GM18502 (cell line): ENCODE measurements at regions not wholly inside any gene's neighbourhood (a gene's known extent, or its start where the extent isn't known, plus 50 kb on each side); places are given as distances from the start of the nearest gene placed in this dataset.

Experiments
- ATAC-seq: cut with Tn5 transposase; IDR thresholded peaks from one replicate; pipeline ENCODE4 v1.9.1; 2021; ENCODE audit warnings: mild to moderate bottlenecking; ENCODE audit not compliant: unreplicated experiment, poor library complexity

GRCh38 chr6:44530910-44531234 is 143.4 kb downstream of the CDC5L start:
- no peak for ATAC-seq

GRCh38 chr6:44531442-44532015 is 144.0 kb downstream of the CDC5L start:
- ATAC-seq, result no peak

- no peak for ATAC-seq
These were observed 145.9 kb downstream of the CDC5L start for GRCh38 chr6:44533421-44533820.

GRCh38 chr6:44534291-44534690 is 146.8 kb downstream of the CDC5L start:
- ATAC-seq, result no peak

- ATAC-seq, result no peak
These were observed 147.9 kb downstream of the CDC5L start for GRCh38 chr6:44535446-44535845.

GRCh38 chr6:44535967-44536366 is 148.5 kb downstream of the CDC5L start:
- ATAC-seq, result no peak

GRCh38 chr6:44537306-44538049 is 150.0 kb downstream of the CDC5L start:
- ATAC-seq, result no peak

GRCh38 chr6:44538131-44538806 is 150.8 kb downstream of the CDC5L start:
- no peak for ATAC-seq

GRCh38 chr6:44538807-44539201 is 151.3 kb downstream of the CDC5L start:
- ATAC-seq, result no peak

- ATAC-seq, result no peak
These were observed 152.3 kb downstream of the CDC5L start for GRCh38 chr6:44539701-44540355.

GRCh38 chr6:44540881-44541280 is 153.4 kb downstream of the CDC5L start:
- no peak for ATAC-seq

GRCh38 chr6:44542401-44543116 is 155.1 kb downstream of the CDC5L start:
- no peak for ATAC-seq

GRCh38 chr6:44543664-44544063 is 156.2 kb downstream of the CDC5L start:
- ATAC-seq, result no peak

- no peak for ATAC-seq
These were observed 157.7 kb downstream of the CDC5L start for GRCh38 chr6:44545224-44545623.

GRCh38 chr6:44548319-44548718 is 160.8 kb downstream of the CDC5L start:
- no peak for ATAC-seq

- no peak for ATAC-seq
These were observed 162.0 kb downstream of the CDC5L start for GRCh38 chr6:44549516-44549915.

- ATAC-seq, result no peak
These were observed 166.7 kb downstream of the CDC5L start for GRCh38 chr6:44554194-44554593.

GRCh38 chr6:44554861-44555260 is 167.4 kb downstream of the CDC5L start:
- no peak for ATAC-seq

GRCh38 chr6:44556046-44556445 is 168.5 kb downstream of the CDC5L start:
- ATAC-seq, result no peak

GRCh38 chr6:44558024-44558831 is 170.7 kb downstream of the CDC5L start:
- ATAC-seq, result no peak
